HL-60 (cell line): ENCODE measurements at regions not wholly inside any gene's neighbourhood (a gene's known extent, or its start where the extent isn't known, plus 50 kb on each side); places are given as distances from the start of the nearest gene placed in this dataset.

Source experiments
- CTCF ChIP-seq: IDR thresholded peaks from one replicate; pipeline ENCODE4 v1.5.1; 2011; ENCODE audit warnings: low read length, control low read depth, inconsistent platforms; ENCODE audit not compliant: insufficient read depth
- GABPA ChIP-seq: IDR thresholded peaks from 2 replicates; pipeline ENCODE4 v1.6.1; 2012; ENCODE audit warnings: low read depth

- TF ChIP-seq CTCF (no peak), GABPA (no peak)
Observed at GRCh38 chr1:71184410-71184809, 103.6 kb upstream of the ZRANB2 start.
